A549 (cell line): ENCODE measurements at regions not wholly inside any gene's neighbourhood (a gene's known extent, or its start where the extent isn't known, plus 50 kb on each side); places are given as distances from the start of the nearest gene placed in this dataset.
A peak's percentile ranks its signal among the peaks of the same experiment; 100 is the strongest.

Experiments
- ATAC-seq, 2 experiments: fragments of 200-7000 bp in 1 of 2; fragments of >200 bp in 1 of 2; cut with Nextera tagmentation in 1 of 2; cut with Tn5 transposase in 1 of 2; 3 replicates each; pipeline versions ENCODE4 v1.8.0 to v1.9.1; 2018 to 2020; ENCODE audit warnings: mild to moderate bottlenecking in 1 of 2, moderate library complexity in 1 of 2
- CTCF ChIA-PET: fragments of 300-600 bp; sonication (Branson Sonifier 250); formaldehyde crosslinking; extraction: SDS; loops from one replicate; lab custom pipeline; 2021; ENCODE audit warnings: antibody characterized with exemption, inconsistent platforms; lab: Yijun Ruan, JAX
- POLR2A ChIA-PET: fragments of 350-600 bp; formaldehyde crosslinking; extraction: SDS; loops from one replicate; lab custom pipeline; 2021; ENCODE audit warnings: antibody characterized with exemption, inconsistent platforms; lab: Yijun Ruan, JAX
- DNase-seq, 2 experiments: peaks; one replicate each; pipeline versions ENCODE4 v3.0.0 to v3.0.0-alpha.2; 2011 to 2016; ENCODE audit warnings: low read depth in 1 of 2, low spot score in 1 of 2
- FAIRE-seq: peaks from 2 replicates; lab custom pipeline; 2011; peaks lifted over from hg19 to GRCh38; lab: Jason Lieb, UNC
- H3K27ac ChIP-seq, 2 experiments: fragments of >200 bp; sonication (Bioruptor Twin); formaldehyde crosslinking; 3 replicates each; pipeline ENCODE4 v1.5.1; 2016 to 2017
- H3K4me1 ChIP-seq: fragments of >200 bp; sonication (Bioruptor Twin); formaldehyde crosslinking; 3 replicates; pipeline ENCODE4 v1.6.1; 2016
- H3K4me2 ChIP-seq: fragments of >200 bp; sonication (Bioruptor Twin); formaldehyde crosslinking; 3 replicates; pipeline ENCODE4 v1.6.1; 2016
- H3K4me3 ChIP-seq: fragments of >200 bp; sonication (Bioruptor Twin); formaldehyde crosslinking; 3 replicates; pipeline ENCODE4 v1.5.1; 2016
- H3K9me3 ChIP-seq: fragments of >200 bp; sonication (Bioruptor Twin); formaldehyde crosslinking; 3 replicates; pipeline ENCODE4 v1.6.1; 2016
- BCL3 ChIP-seq: fragments of >200 bp; sonication (Bioruptor Twin); formaldehyde crosslinking; IDR thresholded peaks from 3 replicates; pipeline ENCODE4 v1.6.1; 2016
- CEBPB ChIP-seq, 2 experiments: fragments of >200 bp in 1 of 2; sonication (Bioruptor Twin) in 1 of 2; formaldehyde crosslinking in 1 of 2; IDR thresholded peaks; 2 replicates each; pipeline ENCODE4 v1.6.1; 2012 to 2016
- CHD2 ChIP-seq: fragments of 150-350 bp; IDR thresholded peaks from 2 replicates; pipeline ENCODE4 v1.6.1; 2014; ENCODE audit warnings: low read length; ENCODE audit not compliant: partially characterized antibody
- EP300 ChIP-seq, 2 experiments: fragments of >200 bp; sonication (Bioruptor Twin); formaldehyde crosslinking; IDR thresholded peaks; 2 replicates in 1 of 2; 3 replicates in 1 of 2; pipeline ENCODE4 v1.6.1; 2016 to 2017
- ESRRA ChIP-seq: fragments of 150-350 bp; IDR thresholded peaks from 2 replicates; pipeline ENCODE4 v1.6.1; 2014; ENCODE audit warnings: mild to moderate bottlenecking, low read length, borderline replicate concordance
- FOSL2 ChIP-seq, 2 experiments: fragments of 450-650 bp in 1 of 2; fragments of >200 bp in 1 of 2; sonication (Bioruptor Twin) in 1 of 2; formaldehyde crosslinking; IDR thresholded peaks; 2 replicates each; pipeline versions ENCODE4 v1.5.0 to v1.6.1; 2016 to 2020; ENCODE audit warnings: mild to moderate bottlenecking in 1 of 2, moderate library complexity in 1 of 2
- HEYL ChIP-seq: fragments of 250-450 bp; sonication (Bioruptor Pico); IDR thresholded peaks from 2 replicates; pipeline ENCODE4 v1.8.0; 2021; ENCODE audit warnings: mild to moderate bottlenecking, moderate library complexity
- HOXA7 ChIP-seq: fragments of 250-450 bp; sonication (Bioruptor Pico); IDR thresholded peaks from 2 replicates; pipeline ENCODE4 v1.5.0; 2020; ENCODE audit warnings: mild to moderate bottlenecking, moderate library complexity
- HOXB13 ChIP-seq: fragments of 250-450 bp; sonication (Bioruptor Pico); IDR thresholded peaks from 2 replicates; pipeline ENCODE4 v1.5.0; 2020; ENCODE audit warnings: low read depth, mild to moderate bottlenecking, moderate library complexity
- JUN ChIP-seq, 2 experiments: fragments of >200 bp; sonication (Bioruptor Twin); formaldehyde crosslinking; IDR thresholded peaks; 2 replicates in 1 of 2; 3 replicates in 1 of 2; pipeline ENCODE4 v1.6.1; 2016 to 2017
- JUNB ChIP-seq: fragments of >200 bp; sonication (Bioruptor Twin); formaldehyde crosslinking; IDR thresholded peaks from 2 replicates; pipeline ENCODE4 v1.6.1; 2016
- KDM5A ChIP-seq: fragments of 200-600 bp; sonication (generic); IDR thresholded peaks from 2 replicates; pipeline ENCODE4 v1.6.1; 2016; ENCODE audit warnings: antibody characterized with exemption, mild to moderate bottlenecking
- MAZ ChIP-seq: fragments of 150-350 bp; IDR thresholded peaks from 2 replicates; pipeline ENCODE4 v1.6.1; 2014; ENCODE audit warnings: antibody characterized with exemption, low read depth, low read length, borderline replicate concordance
- MYC ChIP-seq: IDR thresholded peaks from 2 replicates; pipeline ENCODE4 v1.6.1; 2012; ENCODE audit warnings: mild to moderate bottlenecking, inconsistent platforms, low read length, improper control_type of control experiment, borderline replicate concordance
- POLR2A ChIP-seq: IDR thresholded peaks from 2 replicates; pipeline ENCODE4 v1.6.1; 2012; ENCODE audit warnings: mild to moderate bottlenecking, low read length
- RARB ChIP-seq: fragments of 250-450 bp; sonication (Bioruptor Pico); IDR thresholded peaks from 2 replicates; pipeline ENCODE4 v1.8.0; 2021; ENCODE audit warnings: mild to moderate bottlenecking, moderate library complexity
- TP53 ChIP-seq: fragments of 250-450 bp; sonication (Bioruptor Pico); IDR thresholded peaks from 2 replicates; pipeline ENCODE4 v1.5.0; 2021; ENCODE audit warnings: mild to moderate bottlenecking, moderate library complexity
- USF2 ChIP-seq: fragments of 450-650 bp; IDR thresholded peaks from 2 replicates; pipeline ENCODE4 v1.6.1; 2014; ENCODE audit warnings: antibody characterized with exemption
- WGBS: methylation state at CpG from one replicate; pipeline ENCODE4 v1.1.6; 2017; ENCODE audit errors: missing lambda C conversion rate; 5-methylcytosine and 5-hydroxymethylcytosine counted together
- TF ChIP-seq, protein P1 (sequence below): IDR thresholded peaks from 2 replicates; pipeline ENCODE4 v1.6.1; 2012; ENCODE audit warnings: low read depth, borderline replicate concordance
- TF ChIP-seq, protein P2 (sequence below): fragments of >200 bp; sonication (Bioruptor Twin); formaldehyde crosslinking; IDR thresholded peaks from 3 replicates; pipeline ENCODE4 v1.5.1; 2016

DNA sequence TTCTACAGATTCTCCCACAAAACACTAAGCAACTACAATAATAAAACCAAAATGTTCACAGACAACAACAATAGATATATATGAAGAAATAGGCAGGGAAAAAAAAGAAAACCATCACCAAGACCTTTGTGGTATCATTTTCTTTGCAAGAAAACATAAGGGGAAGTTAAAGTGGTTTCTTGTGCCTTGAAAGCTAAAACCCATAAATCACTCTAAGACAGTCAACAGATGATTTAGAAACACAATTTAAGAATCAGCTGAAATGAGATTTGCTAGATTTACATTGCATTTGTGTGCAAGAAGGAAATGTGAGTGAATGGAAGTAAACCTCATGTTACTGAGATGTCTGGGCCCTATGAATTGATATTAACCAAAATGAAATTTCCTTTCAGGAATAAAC is 1265.4 kb upstream of the GJE1 start:
- ChIA-PET CTCF (interaction anchor here (0.5 kb wide), 1 partner anchor 933 kb away, joined by 3 read pairs; no protein-coding TSS in a partner anchor), POLR2A (no interaction called here)
- no peak for FAIRE-seq

GRCh38 chr6:140858381-140858971 is 1274.2 kb upstream of the GJE1 start:
- CTCF ChIA-PET: no interaction called here
- 41% methylated on average over 10 of the region's 10 CpGs for WGBS
- Histone ChIP-seq H3K4me3 (no peak overlapping the region), H3K9me3 (no peaks in the 10 kb centered on the region), H3K4me1 (peaks cover 20% of the 10 kb centered on the region), H3K27ac (peak overlapping the region; percentile 61 to 68; a peak in 5 of 6 replicates), H3K4me2 (peak overlapping the region; percentile 44)
- POLR2A ChIA-PET: no interaction called here
- no peak for TF ChIP-seq JUNB
- no peak for TF ChIP-seq FOSL2 (IDR thresholded peaks at IDR 0.05)
- peak; percentile 33; the same call in 1 of the 2 replicates for TF ChIP-seq FOSL2 (CRISPR knock-in tag; IDR thresholded peaks at IDR 0.05)
- FAIRE-seq (no peak), DNase-seq (no peak), ATAC-seq (no peak; a peak in 1 of 6 replicates)

More for the DNA sequence above, 1265.4 kb upstream of the GJE1 start:
- no peak for DNase-seq
- TF ChIP-seq CEBPB (IDR thresholded peaks at IDR 0.05) (no peak), RARB (CRISPR knock-in tag) (no peak), JUN (IDR thresholded peaks at IDR 0.05) (no peak), HOXB13 (CRISPR knock-in tag) (no peak), HOXA7 (CRISPR knock-in tag) (no peak), CHD2 (no peak), TP53 (no peak), EP300 (IDR thresholded peaks at IDR 0.05) (no peak), ESRRA (no peak), KDM5A (no peak), HEYL (CRISPR knock-in tag) (no peak), MYC (no peak), MAZ (no peak), POLR2A (no peak), JUNB (no peak), BCL3 (no peak), USF2 (no peak)
- TF ChIP-seq, protein P1, sequence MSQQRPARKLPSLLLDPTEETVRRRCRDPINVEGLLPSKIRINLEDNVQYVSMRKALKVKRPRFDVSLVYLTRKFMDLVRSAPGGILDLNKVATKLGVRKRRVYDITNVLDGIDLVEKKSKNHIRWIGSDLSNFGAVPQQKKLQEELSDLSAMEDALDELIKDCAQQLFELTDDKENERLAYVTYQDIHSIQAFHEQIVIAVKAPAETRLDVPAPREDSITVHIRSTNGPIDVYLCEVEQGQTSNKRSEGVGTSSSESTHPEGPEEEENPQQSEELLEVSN: no peak
- TF ChIP-seq, protein P2, sequence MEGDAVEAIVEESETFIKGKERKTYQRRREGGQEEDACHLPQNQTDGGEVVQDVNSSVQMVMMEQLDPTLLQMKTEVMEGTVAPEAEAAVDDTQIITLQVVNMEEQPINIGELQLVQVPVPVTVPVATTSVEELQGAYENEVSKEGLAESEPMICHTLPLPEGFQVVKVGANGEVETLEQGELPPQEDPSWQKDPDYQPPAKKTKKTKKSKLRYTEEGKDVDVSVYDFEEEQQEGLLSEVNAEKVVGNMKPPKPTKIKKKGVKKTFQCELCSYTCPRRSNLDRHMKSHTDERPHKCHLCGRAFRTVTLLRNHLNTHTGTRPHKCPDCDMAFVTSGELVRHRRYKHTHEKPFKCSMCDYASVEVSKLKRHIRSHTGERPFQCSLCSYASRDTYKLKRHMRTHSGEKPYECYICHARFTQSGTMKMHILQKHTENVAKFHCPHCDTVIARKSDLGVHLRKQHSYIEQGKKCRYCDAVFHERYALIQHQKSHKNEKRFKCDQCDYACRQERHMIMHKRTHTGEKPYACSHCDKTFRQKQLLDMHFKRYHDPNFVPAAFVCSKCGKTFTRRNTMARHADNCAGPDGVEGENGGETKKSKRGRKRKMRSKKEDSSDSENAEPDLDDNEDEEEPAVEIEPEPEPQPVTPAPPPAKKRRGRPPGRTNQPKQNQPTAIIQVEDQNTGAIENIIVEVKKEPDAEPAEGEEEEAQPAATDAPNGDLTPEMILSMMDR: no peak
- Histone ChIP-seq H3K4me2 (no peak overlapping the region), H3K4me3 (no peak overlapping the region), H3K27ac (no peak overlapping the region), H3K4me1 (no peaks in the 10 kb centered on the region), H3K9me3 (no peaks in the 10 kb centered on the region)
- no peak for ATAC-seq
